GM23338 (cell line): ENCODE measurements at regions not wholly inside any gene's neighbourhood (a gene's known extent, or its start where the extent isn't known, plus 50 kb on each side); places are given as distances from the start of the nearest gene placed in this dataset.

Experiments used
- ATAC-seq: fragments of 200-7000 bp; cut with Tn5 transposase; 3 replicates; pipeline ENCODE4 v1.9.1; 2020
- DNase-seq: peaks from one replicate; pipeline ENCODE4 v3.0.0-alpha.2; 2015; ENCODE audit warnings: low spot score
- H2AFZ ChIP-seq: fragments of 200-600 bp; sonication (generic); 2 replicates; pipeline ENCODE4 v1.8.0; 2016; ENCODE audit warnings: antibody characterized with exemption, mild to moderate bottlenecking, moderate library complexity
- H3F3A ChIP-seq: fragments of 200-600 bp; sonication (generic); replicated peaks from 2 replicates; pipeline ENCODE4 v1.8.0; 2017; ENCODE audit warnings: antibody characterized with exemption, mixed run types, low read depth
- H3K27ac ChIP-seq: fragments of 200-600 bp; sonication (generic); 2 replicates; pipeline ENCODE4 v1.6.1; 2016; ENCODE audit warnings: low read depth
- H3K27me3 ChIP-seq: fragments of 200-600 bp; sonication (generic); 2 replicates; pipeline ENCODE4 v1.8.0; 2016; ENCODE audit warnings: mild to moderate bottlenecking, mixed run types, moderate library complexity; ENCODE audit not compliant: insufficient read depth
- H3K36me3 ChIP-seq: fragments of 200-600 bp; sonication (generic); 2 replicates; pipeline ENCODE4 v1.8.0; 2016; ENCODE audit warnings: mild to moderate bottlenecking; ENCODE audit not compliant: insufficient read depth
- H3K4me1 ChIP-seq: fragments of 200-600 bp; sonication (generic); 2 replicates; pipeline ENCODE4 v1.8.0; 2016; ENCODE audit warnings: mild to moderate bottlenecking, moderate library complexity; ENCODE audit not compliant: insufficient read depth
- H3K4me2 ChIP-seq: fragments of 200-600 bp; sonication (generic); 2 replicates; pipeline ENCODE4 v1.7.1; 2017; ENCODE audit warnings: mixed run types
- H3K4me3 ChIP-seq: fragments of 200-600 bp; sonication (generic); 2 replicates; pipeline ENCODE4 v1.6.1; 2016; ENCODE audit warnings: mixed run types
- H3K79me2 ChIP-seq: fragments of 200-600 bp; sonication (generic); replicated peaks from 2 replicates; pipeline ENCODE4 v1.8.0; 2017; ENCODE audit warnings: mild to moderate bottlenecking; ENCODE audit not compliant: insufficient read depth
- H3K9me2 ChIP-seq: fragments of 200-600 bp; sonication (generic); 2 replicates; pipeline ENCODE4 v1.8.0; 2017; ENCODE audit not compliant: insufficient read depth
- H4K20me1 ChIP-seq: fragments of 200-600 bp; sonication (generic); replicated peaks from 2 replicates; pipeline ENCODE4 v1.8.0; 2017; ENCODE audit warnings: mild to moderate bottlenecking; ENCODE audit not compliant: insufficient read depth
- H3K27ac Mint-ChIP-seq: 2 replicates; pipeline ENCODE4 v1.8.0; 2020; ENCODE audit warnings: inconsistent platforms, mild to moderate bottlenecking, moderate library complexity, mixed read lengths
- H3K27me3 Mint-ChIP-seq: 3 replicates; pipeline ENCODE4 v1.8.0; 2022; ENCODE audit warnings: low read depth, mild to moderate bottlenecking, moderate library complexity, mixed read lengths, inconsistent platforms; ENCODE audit not compliant: insufficient read depth, poor library complexity
- H3K36me3 Mint-ChIP-seq: 3 replicates; pipeline ENCODE4 v1.8.0; 2021; ENCODE audit warnings: low read depth, mild to moderate bottlenecking, inconsistent platforms, moderate library complexity, mixed read lengths
- H3K4me1 Mint-ChIP-seq: 3 replicates; pipeline ENCODE4 v1.8.0; 2020; ENCODE audit warnings: mild to moderate bottlenecking, inconsistent platforms, mixed read lengths
- H3K4me3 Mint-ChIP-seq: 3 replicates; pipeline ENCODE4 v1.8.0; 2021; ENCODE audit warnings: moderate library complexity, mild to moderate bottlenecking, inconsistent platforms, mixed read lengths
- H3K9me3 Mint-ChIP-seq: 3 replicates; pipeline ENCODE4 v1.8.0; 2020; ENCODE audit warnings: moderate library complexity, mild to moderate bottlenecking, inconsistent platforms, mixed read lengths
- CREB1 ChIP-seq: fragments of 250-450 bp; sonication (Bioruptor Pico); IDR thresholded peaks from 2 replicates; pipeline ENCODE4 v1.5.0; 2020; ENCODE audit warnings: low read depth, mild to moderate bottlenecking, moderate library complexity
- ETS1 ChIP-seq: IDR thresholded peaks from 2 replicates; pipeline ENCODE4 v1.6.1; 2016; ENCODE audit warnings: antibody characterized with exemption
- EZH2 ChIP-seq: fragments of 200-600 bp; sonication (generic); IDR thresholded peaks from one replicate; pipeline ENCODE4 v1.8.0; 2017; ENCODE audit warnings: antibody characterized with exemption, mild to moderate bottlenecking, low read depth; ENCODE audit not compliant: unreplicated experiment
- EZH2phosphoT487 ChIP-seq: fragments of 200-600 bp; sonication (generic); IDR thresholded peaks from one replicate; pipeline ENCODE4 v1.8.1; 2018; ENCODE audit warnings: antibody characterized with exemption; ENCODE audit not compliant: unreplicated experiment
- JUNB ChIP-seq: IDR thresholded peaks from one replicate; pipeline ENCODE4 v1.6.1; 2016; ENCODE audit warnings: antibody characterized with exemption; ENCODE audit not compliant: unreplicated experiment
- NANOG ChIP-seq: IDR thresholded peaks from 2 replicates; pipeline ENCODE4 v1.6.1; 2016; ENCODE audit warnings: antibody characterized with exemption, borderline replicate concordance
- REST ChIP-seq: IDR thresholded peaks from one replicate; pipeline ENCODE4 v1.6.1; 2018; ENCODE audit warnings: antibody characterized with exemption; ENCODE audit not compliant: unreplicated experiment
- ZNF114 ChIP-seq: fragments of 250-450 bp; sonication (Bioruptor Pico); IDR thresholded peaks from 2 replicates; pipeline ENCODE4 v1.5.0; 2020; ENCODE audit warnings: mild to moderate bottlenecking, moderate library complexity
- TF ChIP-seq, protein P1 (sequence below), 2 experiments: fragments of 200-600 bp in 1 of 2; sonication (generic) in 1 of 2; conservative IDR thresholded peaks; 2 replicates each; pipeline versions ENCODE4 v1.5.1 to v1.6.1; 2016 to 2017; ENCODE audit warnings: antibody characterized with exemption in 2 of 2, low read depth in 2 of 2, mild to moderate bottlenecking in 2 of 2, moderate library complexity in 1 of 2
- TF ChIP-seq, protein P2 (sequence below): fragments of 250-450 bp; sonication (Bioruptor Pico); IDR thresholded peaks from 2 replicates; pipeline ENCODE4 v1.5.0; 2020; ENCODE audit warnings: mild to moderate bottlenecking, moderate library complexity

- H2AFZ ChIP-seq = no peak overlapping the region
- H3K9me3 Mint-ChIP-seq = 0 out of 3 replicates have a peak, but pooled peaks cover 8% of the 10 kb centered on the region
- H3K36me3 ChIP-seq = no peaks in the 10 kb centered on the region
- no peaks in the 10 kb centered on the region for H3K4me1 ChIP-seq
- no peak overlapping the region for H3K4me2 ChIP-seq
- H3K27ac Mint-ChIP-seq = no peak overlapping the region
- no peak for ATAC-seq
- TF ChIP-seq EZH2 (no peak), ZNF114 (no peak), JUNB (no peak), REST (no peak), NANOG (no peak), EZH2phosphoT487 (no peak)
- TF ChIP-seq, protein P1, sequence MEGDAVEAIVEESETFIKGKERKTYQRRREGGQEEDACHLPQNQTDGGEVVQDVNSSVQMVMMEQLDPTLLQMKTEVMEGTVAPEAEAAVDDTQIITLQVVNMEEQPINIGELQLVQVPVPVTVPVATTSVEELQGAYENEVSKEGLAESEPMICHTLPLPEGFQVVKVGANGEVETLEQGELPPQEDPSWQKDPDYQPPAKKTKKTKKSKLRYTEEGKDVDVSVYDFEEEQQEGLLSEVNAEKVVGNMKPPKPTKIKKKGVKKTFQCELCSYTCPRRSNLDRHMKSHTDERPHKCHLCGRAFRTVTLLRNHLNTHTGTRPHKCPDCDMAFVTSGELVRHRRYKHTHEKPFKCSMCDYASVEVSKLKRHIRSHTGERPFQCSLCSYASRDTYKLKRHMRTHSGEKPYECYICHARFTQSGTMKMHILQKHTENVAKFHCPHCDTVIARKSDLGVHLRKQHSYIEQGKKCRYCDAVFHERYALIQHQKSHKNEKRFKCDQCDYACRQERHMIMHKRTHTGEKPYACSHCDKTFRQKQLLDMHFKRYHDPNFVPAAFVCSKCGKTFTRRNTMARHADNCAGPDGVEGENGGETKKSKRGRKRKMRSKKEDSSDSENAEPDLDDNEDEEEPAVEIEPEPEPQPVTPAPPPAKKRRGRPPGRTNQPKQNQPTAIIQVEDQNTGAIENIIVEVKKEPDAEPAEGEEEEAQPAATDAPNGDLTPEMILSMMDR (conservative IDR thresholded peaks at IDR 0.05; ENCODE audit: low read depth in 2 of 2) = no peak
- peaks cover 4% of the 10 kb centered on the region; the same call in 1 of the 3 replicates for H3K4me1 Mint-ChIP-seq
- H3F3A ChIP-seq = no peaks in the 10 kb centered on the region
- H3K27me3 Mint-ChIP-seq = no peaks in the 10 kb centered on the region
- H3K27me3 ChIP-seq = no peaks in the 10 kb centered on the region
- no peak overlapping the region for H3K4me3 ChIP-seq
- H3K79me2 ChIP-seq = no peaks in the 10 kb centered on the region
- no peak overlapping the region for H3K27ac ChIP-seq
- H3K4me3 Mint-ChIP-seq = no peak overlapping the region
- H3K9me2 ChIP-seq = no peaks in the 10 kb centered on the region
- no peak for DNase-seq
- no peaks in the 10 kb centered on the region for H4K20me1 ChIP-seq
- no peaks in the 10 kb centered on the region for H3K36me3 Mint-ChIP-seq
Measured at GRCh38 chr4:163651761-163652160, 157.3 kb downstream of the TMA16 start.

DNA sequence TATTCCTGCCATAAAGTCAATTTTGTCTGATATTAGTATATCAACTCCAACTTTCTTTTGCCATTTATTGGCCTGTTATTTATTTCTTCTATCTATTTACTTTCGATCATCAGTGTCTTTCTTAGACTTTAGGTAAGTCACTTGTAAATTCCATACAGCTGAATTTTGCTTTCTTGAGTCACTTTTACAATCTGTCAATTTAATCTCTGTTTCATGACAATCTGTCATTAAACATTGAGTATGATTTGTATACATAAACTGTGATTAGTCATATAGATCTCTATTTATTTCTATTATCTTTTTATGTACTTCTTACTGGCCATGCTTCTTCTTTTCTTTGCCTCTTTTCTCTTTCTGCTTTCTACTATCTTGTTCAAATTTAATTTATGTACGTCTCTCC is 160.1 kb downstream of the TMA16 start:
- Histone ChIP-seq H2AFZ (no peak overlapping the region), H3K4me2 (no peak overlapping the region), H3K36me3 (no peaks in the 10 kb centered on the region), H3K27ac (no peak overlapping the region), H3K27me3 (no peaks in the 10 kb centered on the region), H3F3A (no peaks in the 10 kb centered on the region), H3K9me2 (no peaks in the 10 kb centered on the region), H3K4me3 (no peak overlapping the region), H4K20me1 (no peaks in the 10 kb centered on the region), H3K4me1 (no peaks in the 10 kb centered on the region), H3K79me2 (no peaks in the 10 kb centered on the region)
- no peak for DNase-seq
- peaks cover 1% of the 10 kb centered on the region for H3K27me3 Mint-ChIP-seq
- no peak overlapping the region for H3K4me3 Mint-ChIP-seq
- H3K4me1 Mint-ChIP-seq = peaks cover 3% of the 10 kb centered on the region; the same call in 1 of the 3 replicates
- H3K36me3 Mint-ChIP-seq = no peaks in the 10 kb centered on the region
- no peak for ATAC-seq
- H3K9me3 Mint-ChIP-seq = peaks cover 15% of the 10 kb centered on the region; the same call in 2 of the 3 replicates
- no peak overlapping the region for H3K27ac Mint-ChIP-seq
- no peak for TF ChIP-seq EZH2phosphoT487
- no peak for TF ChIP-seq JUNB
- TF ChIP-seq ETS1 = no peak
- no peak for TF ChIP-seq CREB1
- no peak for TF ChIP-seq EZH2
- TF ChIP-seq, protein P2, sequence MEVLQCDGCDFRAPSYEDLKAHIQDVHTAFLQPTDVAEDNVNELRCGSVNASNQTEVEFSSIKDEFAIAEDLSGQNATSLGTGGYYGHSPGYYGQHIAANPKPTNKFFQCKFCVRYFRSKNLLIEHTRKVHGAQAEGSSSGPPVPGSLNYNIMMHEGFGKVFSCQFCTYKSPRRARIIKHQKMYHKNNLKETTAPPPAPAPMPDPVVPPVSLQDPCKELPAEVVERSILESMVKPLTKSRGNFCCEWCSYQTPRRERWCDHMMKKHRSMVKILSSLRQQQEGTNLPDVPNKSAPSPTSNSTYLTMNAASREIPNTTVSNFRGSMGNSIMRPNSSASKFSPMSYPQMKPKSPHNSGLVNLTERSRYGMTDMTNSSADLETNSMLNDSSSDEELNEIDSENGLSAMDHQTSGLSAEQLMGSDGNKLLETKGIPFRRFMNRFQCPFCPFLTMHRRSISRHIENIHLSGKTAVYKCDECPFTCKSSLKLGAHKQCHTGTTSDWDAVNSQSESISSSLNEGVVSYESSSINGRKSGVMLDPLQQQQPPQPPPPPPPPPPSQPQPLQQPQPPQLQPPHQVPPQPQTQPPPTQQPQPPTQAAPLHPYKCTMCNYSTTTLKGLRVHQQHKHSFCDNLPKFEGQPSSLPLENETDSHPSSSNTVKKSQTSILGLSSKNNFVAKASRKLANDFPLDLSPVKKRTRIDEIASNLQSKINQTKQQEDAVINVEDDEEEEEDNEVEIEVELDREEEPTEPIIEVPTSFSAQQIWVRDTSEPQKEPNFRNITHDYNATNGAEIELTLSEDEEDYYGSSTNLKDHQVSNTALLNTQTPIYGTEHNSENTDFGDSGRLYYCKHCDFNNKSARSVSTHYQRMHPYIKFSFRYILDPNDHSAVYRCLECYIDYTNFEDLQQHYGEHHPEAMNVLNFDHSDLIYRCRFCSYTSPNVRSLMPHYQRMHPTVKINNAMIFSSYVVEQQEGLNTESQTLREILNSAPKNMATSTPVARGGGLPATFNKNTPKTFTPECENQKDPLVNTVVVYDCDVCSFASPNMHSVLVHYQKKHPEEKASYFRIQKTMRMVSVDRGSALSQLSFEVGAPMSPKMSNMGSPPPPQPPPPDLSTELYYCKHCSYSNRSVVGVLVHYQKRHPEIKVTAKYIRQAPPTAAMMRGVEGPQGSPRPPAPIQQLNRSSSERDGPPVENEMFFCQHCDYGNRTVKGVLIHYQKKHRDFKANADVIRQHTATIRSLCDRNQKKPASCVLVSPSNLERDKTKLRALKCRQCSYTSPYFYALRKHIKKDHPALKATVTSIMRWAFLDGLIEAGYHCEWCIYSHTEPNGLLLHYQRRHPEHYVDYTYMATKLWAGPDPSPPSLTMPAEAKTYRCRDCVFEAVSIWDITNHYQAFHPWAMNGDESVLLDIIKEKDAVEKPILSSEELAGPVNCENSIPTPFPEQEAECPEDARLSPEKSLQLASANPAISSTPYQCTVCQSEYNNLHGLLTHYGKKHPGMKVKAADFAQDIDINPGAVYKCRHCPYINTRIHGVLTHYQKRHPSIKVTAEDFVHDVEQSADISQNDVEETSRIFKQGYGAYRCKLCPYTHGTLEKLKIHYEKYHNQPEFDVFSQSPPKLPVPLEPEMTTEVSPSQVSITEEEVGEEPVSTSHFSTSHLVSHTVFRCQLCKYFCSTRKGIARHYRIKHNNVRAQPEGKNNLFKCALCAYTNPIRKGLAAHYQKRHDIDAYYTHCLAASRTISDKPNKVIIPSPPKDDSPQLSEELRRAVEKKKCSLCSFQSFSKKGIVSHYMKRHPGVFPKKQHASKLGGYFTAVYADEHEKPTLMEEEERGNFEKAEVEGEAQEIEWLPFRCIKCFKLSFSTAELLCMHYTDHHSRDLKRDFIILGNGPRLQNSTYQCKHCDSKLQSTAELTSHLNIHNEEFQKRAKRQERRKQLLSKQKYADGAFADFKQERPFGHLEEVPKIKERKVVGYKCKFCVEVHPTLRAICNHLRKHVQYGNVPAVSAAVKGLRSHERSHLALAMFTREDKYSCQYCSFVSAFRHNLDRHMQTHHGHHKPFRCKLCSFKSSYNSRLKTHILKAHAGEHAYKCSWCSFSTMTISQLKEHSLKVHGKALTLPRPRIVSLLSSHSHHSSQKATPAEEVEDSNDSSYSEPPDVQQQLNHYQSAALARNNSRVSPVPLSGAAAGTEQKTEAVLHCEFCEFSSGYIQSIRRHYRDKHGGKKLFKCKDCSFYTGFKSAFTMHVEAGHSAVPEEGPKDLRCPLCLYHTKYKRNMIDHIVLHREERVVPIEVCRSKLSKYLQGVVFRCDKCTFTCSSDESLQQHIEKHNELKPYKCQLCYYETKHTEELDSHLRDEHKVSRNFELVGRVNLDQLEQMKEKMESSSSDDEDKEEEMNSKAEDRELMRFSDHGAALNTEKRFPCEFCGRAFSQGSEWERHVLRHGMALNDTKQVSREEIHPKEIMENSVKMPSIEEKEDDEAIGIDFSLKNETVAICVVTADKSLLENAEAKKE (CRISPR knock-in tag) = no peak
